HG03095 (cell line): ENCODE measurements at regions not wholly inside any gene's neighbourhood (a gene's known extent, or its start where the extent isn't known, plus 50 kb on each side); places are given as distances from the start of the nearest gene placed in this dataset.
"Not testable (repeated sequence)": the region's sequence is repeated elsewhere in the genome, so short reads cannot be mapped to it uniquely, and the experiment has no call there.

Source experiments
- ATAC-seq: cut with Tn5 transposase; IDR thresholded peaks from one replicate; pipeline ENCODE4 v1.9.1; 2021; ENCODE audit warnings: moderate library complexity; ENCODE audit not compliant: unreplicated experiment

DNA sequence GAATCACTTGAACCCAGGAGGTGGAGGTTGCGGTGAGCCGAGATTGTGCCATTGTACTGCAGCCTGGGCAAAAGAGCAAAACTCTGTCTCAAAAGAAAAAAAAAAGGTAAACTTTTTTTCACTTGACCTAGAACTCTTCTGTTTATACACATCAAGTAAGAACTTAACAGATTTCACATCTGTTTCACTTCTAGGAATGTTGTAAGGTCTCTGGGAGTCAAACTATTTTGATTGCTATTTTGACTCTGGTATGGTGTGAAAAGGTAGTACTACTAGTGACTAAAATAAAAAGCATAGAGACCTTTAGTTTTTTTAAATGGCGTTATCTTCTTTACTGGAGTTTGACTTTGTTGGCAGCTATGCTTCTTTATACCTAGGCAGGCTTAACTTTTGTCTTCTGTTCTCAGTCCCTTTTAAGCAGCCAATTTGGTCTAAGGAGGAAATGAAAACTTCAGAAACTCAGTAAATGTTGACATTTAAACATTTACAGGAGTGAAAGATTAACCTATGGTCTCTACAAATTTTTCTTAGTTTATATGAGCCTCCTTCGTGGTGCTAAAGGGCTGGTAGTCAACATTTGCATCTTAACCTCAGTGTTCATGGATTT is 84.7 kb downstream of the METTL2B start:
- peak; percentile 62 for ATAC-seq

GRCh38 chr7:128562795-128563194 is 86.2 kb downstream of the METTL2B start:
- ATAC-seq = not testable (repeated sequence)

DNA sequence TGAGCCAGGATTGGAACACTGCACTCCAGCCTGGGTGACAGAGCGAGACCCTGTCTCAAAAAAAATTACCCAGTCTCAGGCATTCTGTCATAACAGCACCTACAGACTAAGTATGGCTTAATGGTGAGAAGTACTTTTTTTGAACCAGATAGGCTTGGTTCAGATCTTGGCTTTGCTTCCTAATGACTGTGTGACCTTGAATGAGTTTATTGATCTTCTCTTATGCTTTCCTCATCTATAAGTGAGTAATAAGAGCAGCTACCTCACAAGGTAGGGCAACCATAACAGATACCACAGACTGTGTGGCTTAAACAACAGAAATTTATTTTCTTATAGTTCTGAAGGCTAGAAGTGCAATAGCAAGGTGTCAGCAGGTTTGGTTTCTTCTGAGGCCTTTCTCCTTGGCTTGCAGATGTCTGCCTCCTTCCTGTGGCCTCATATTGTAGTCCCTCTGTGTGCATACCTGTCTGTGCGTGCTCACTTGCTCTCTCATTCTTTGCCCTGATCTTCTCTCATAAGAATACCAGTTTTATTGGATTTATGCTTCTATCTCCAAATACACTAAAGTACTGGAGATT is 87.7 kb downstream of the METTL2B start:
- ATAC-seq = not testable (repeated sequence)

GRCh38 chr7:128564932-128565864 is 88.7 kb downstream of the METTL2B start:
- not testable (repeated sequence) for ATAC-seq

DNA sequence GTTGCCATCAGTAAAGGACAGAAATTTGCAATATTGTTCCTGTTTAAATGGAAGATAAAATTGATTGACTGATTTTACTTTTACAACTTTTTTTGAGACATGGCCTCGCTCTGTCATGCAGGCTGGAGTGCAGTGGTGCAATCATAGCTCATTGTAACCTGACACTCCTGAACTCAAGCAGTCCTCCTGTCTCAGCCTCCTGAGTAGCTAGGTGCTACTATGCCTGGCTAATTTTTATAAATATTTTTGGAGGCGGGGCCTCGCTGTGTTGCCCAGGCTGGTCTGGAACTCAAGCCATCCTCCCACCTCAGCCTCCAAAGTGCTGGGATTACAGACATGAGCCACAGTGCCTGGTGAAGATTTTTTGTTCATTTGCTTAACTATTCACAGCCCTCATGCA is 96.8 kb upstream of the GARIN1A start:
- not testable (repeated sequence) for ATAC-seq

- not testable (repeated sequence) for ATAC-seq
Observed at GRCh38 chr7:128576953-128577352, 95.1 kb upstream of the GARIN1A start.

- not testable (repeated sequence) for ATAC-seq
Observed at GRCh38 chr7:128579843-128580242, 92.2 kb upstream of the GARIN1A start.

- ATAC-seq = not testable (repeated sequence)
Observed at GRCh38 chr7:128581100-128581499, 91.0 kb upstream of the GARIN1A start.

- ATAC-seq = not testable (repeated sequence)
Observed at GRCh38 chr7:128581825-128582561, 90.1 kb upstream of the GARIN1A start.

- ATAC-seq = not testable (repeated sequence)
Observed at GRCh38 chr7:128586715-128587114, 85.4 kb upstream of the GARIN1A start.

- ATAC-seq = no peak
Observed at GRCh38 chr7:128591705-128592104, 80.4 kb upstream of the GARIN1A start.

DNA sequence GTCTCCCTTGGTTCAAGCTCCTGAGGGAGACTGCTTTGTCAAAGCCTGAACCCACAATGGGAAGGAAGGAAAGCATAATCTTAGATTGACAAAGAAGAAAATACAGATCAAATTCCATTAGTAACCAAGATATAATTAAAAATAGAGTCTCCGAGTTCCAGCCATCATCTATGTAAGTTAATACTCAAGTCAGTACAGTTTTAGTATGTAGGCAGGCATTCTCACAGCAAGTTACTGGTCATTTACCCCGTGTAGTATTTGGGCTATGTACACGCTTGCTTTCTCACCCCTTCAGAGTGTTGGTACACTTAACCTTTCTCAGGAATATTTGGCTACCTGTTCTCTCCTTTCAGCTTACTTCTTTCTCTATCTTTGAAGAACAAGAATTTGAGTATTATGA is 79.9 kb upstream of the GARIN1A start:
- ATAC-seq = not testable (repeated sequence)

DNA sequence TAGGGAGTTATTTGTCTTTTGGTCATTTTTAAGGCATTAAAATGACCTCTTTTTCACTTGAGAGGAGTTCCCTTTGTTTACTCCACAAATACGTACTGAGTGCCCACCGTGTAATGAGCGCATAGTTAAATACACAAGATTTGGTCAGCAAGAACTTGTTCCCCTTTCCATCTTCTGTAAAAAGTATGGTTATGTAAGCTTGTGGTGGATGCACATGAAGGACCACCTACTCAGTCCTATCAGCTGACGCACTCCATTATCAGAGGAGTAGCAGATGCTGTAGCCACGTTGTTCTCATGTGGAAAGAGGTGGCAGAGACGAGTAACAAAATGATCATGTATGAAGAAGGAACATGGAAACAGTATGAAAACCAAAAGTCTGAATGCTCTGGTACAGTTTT is 78.0 kb upstream of the GARIN1A start:
- not testable (repeated sequence) for ATAC-seq

DNA sequence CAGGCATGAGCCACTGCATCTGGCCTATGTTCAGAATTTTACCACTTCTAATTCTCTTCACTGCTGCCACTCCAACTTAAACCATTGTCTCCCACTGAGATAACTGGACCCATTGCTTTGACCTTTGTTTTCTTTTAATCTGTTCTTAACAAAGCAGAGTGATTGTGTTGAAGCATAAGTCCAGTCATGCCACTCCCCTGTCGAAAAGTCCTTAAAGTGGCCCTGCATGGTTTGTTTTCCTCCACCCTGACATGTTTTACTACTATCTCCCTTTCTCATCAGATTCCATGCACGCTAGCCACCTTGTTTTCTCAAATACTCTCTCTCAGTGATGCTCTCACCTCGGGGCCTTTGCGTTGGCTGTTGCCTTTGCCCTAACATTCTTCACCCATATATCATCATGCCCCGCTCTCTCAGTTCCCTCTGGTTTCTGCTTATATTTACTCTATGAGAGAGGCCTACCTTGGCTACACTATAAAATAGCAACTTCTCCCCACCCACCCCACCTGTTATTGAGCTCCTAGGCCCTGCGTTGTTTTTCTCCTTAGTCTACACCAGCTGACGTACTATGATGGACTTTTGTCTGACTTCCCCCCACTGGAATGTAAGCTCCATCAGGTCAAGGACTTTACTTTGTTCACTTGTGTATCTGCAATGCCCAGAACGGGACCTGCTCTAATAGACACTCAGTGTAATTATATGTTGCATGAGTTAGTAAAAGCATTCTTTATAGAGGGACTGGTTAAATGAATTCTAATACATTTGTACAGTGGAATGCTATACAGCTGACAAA is 75.6 kb upstream of the GARIN1A start:
- ATAC-seq = not testable (repeated sequence)

DNA sequence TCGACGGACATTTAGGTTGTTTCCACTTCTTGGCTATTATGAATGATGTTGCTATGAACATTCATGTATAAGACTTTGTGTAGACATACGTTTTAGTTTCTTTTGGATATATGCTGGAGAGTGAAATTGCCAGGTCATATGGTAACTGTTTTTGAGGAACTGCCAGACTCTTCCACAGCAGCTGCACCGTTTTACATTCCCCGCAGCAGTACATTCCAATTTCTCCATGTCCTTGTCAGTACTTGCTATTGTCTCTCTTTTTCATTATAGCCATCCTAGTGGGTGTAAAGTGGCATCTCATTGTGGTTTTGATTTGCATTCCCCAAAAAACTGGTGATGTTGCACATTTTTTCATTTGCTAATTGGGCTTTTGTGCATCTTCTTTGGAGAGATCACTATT is 73.1 kb upstream of the GARIN1A start:
- not testable (repeated sequence) for ATAC-seq

- ATAC-seq = peak; percentile 82
Observed at GRCh38 chr7:128608678-128609421, 63.2 kb upstream of the GARIN1A start.

- not testable (repeated sequence) for ATAC-seq
Observed at GRCh38 chr7:128613366-128613765, 58.7 kb upstream of the GARIN1A start.

DNA sequence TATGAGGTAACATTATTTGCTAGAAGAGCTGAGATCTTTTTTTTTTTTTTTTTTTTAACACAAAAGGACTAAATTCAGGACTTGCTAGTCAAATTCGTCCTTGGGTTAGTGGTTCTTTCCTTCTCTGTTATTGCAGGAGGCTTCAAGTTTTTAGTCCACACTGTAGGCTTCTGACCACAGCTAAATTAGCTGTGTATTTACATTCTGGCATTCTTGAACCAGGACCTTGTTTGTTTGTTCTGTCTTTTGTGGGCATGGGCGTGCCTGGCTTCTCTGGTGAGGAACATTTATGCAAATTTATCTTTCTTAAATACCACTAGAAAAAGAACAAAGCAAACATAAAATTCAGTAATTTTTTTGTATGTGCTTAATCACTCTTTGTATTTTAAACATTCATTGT is 57.3 kb upstream of the GARIN1A start:
- not testable (repeated sequence) for ATAC-seq

DNA sequence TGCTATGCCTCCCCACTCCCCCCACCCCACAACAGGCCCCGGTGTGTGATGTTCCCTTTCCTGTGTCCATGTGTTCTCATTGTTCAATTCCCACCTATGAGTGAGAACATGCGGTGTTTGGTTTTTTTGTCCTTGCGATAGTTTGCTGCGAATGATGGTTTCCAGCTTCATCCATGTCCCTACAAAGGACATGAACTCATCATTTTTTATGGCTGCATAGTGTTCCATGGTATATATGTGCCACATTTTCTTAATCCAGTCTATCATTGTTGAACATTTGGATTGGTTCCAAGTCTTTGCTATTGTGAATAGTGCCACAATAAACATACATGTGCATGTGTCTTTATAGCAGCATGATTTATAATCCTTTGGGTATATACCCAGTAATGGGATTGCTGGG is 55.3 kb upstream of the GARIN1A start:
- ATAC-seq = not testable (repeated sequence)
